Tibial nerve (tissue), 4 donors: ENCODE measurements at regions not wholly inside any gene's neighbourhood (a gene's known extent, or its start where the extent isn't known, plus 50 kb on each side); places are given as distances from the start of the nearest gene placed in this dataset.

Experiments used
- DNase-seq, 2 donors: peaks; one replicate each; pipeline ENCODE4 v3.0.0-alpha.2; 2019; ENCODE audit warnings: low spot score in 2 of 2
- H3K27ac ChIP-seq, 4 donors: fragments of 200-600 bp; sonication (generic) in 3 of 4; one replicate each; pipeline ENCODE4 v1.5.1; 2017 to 2019; ENCODE audit warnings: mild to moderate bottlenecking in 1 of 4
- H3K27me3 ChIP-seq, 2 donors: fragments of 200-600 bp; sonication (generic) in 1 of 2; one replicate each; pipeline versions ENCODE4 v1.5.1 to v1.6.0; 2017 to 2019
- H3K36me3 ChIP-seq, 3 donors: fragments of 200-600 bp; sonication (generic); one replicate each; pipeline ENCODE4 v1.5.1; 2018 to 2019
- H3K4me1 ChIP-seq, 4 donors: fragments of 200-600 bp; sonication (generic) in 3 of 4; one replicate each; pipeline ENCODE4 v1.5.1; 2017 to 2019
- H3K4me3 ChIP-seq, 4 donors: fragments of 200-600 bp; sonication (generic) in 3 of 4; one replicate each; pipeline ENCODE4 v1.5.1; 2017 to 2019; ENCODE audit warnings: mild to moderate bottlenecking in 1 of 4, moderate library complexity in 1 of 4
- H3K9me3 ChIP-seq, 4 donors: fragments of 200-600 bp; sonication (generic) in 3 of 4; one replicate each; pipeline ENCODE4 v1.5.1; 2017 to 2019
- CTCF ChIP-seq, 5 experiments: fragments of 200-600 bp in 3 of 5; fragments of 450-650 bp in 2 of 5; sonication (generic) in 3 of 5; IDR thresholded peaks; one replicate each; pipeline ENCODE4 v1.5.1; 2016 to 2019; ENCODE audit warnings: antibody characterized with exemption in 5 of 5, mild to moderate bottlenecking in 3 of 5, moderate library complexity in 2 of 5
- EP300 ChIP-seq, 2 donors: sonication (generic); formaldehyde crosslinking; IDR thresholded peaks; one replicate each; pipeline ENCODE4 v1.6.1; 2017; ENCODE audit warnings: antibody characterized with exemption in 2 of 2, mild to moderate bottlenecking in 1 of 2
- POLR2A ChIP-seq, 2 donors: fragments of 450-650 bp; IDR thresholded peaks; one replicate each; pipeline ENCODE4 v1.6.1; 2017; ENCODE audit warnings: antibody characterized with exemption in 2 of 2, mild to moderate bottlenecking in 2 of 2, moderate library complexity in 2 of 2
- WGBS, 2 donors: methylation state at CpG; one replicate each; pipeline ENCODE4 v1.1.5; 2018; 5-methylcytosine and 5-hydroxymethylcytosine counted together

GRCh38 chr4:177124349-177125064, 185.2 kb upstream of the NEIL3 start:
- no peaks in the 10 kb centered on the region for H3K27me3 ChIP-seq
- no peak for DNase-seq
- peaks cover 0 to 13% (median 3%) of the 10 kb centered on the region in 4 donors for H3K9me3 ChIP-seq
- no peaks in the 10 kb centered on the region for H3K36me3 ChIP-seq
- H3K4me1 ChIP-seq, result no peaks in the 10 kb centered on the region
- no peak overlapping the region for H3K4me3 ChIP-seq
- 66 to 67% methylated on average over 7 of the region's 7 CpGs for WGBS, 2 donors
- TF ChIP-seq POLR2A (IDR thresholded peaks at IDR 0.05), result no peak
- TF ChIP-seq EP300 (IDR thresholded peaks at IDR 0.05), result peak in 1 of 2 donors; percentile 10
- H3K27ac ChIP-seq, result peak overlapping the region in 1 of 4 donors; percentile 51

- Histone ChIP-seq H3K36me3 (no peaks in the 10 kb centered on the region), H3K27ac (no peak overlapping the region)
- 87 to 89% methylated on average over 3 of the region's 3 CpGs for WGBS, 2 donors
These were observed 184.0 kb upstream of the NEIL3 start for GRCh38 chr4:177125656-177126055.

GRCh38 chr4:177127658-177128057, 182.0 kb upstream of the NEIL3 start:
- no peak for DNase-seq
- H3K36me3 ChIP-seq, result no peaks in the 10 kb centered on the region
- no peaks in the 10 kb centered on the region for H3K27me3 ChIP-seq
- no peaks in the 10 kb centered on the region for H3K4me1 ChIP-seq
- no peak overlapping the region for H3K4me3 ChIP-seq
- no peak overlapping the region for H3K27ac ChIP-seq
- TF ChIP-seq CTCF (IDR thresholded peaks at IDR 0.05) (no peak), EP300 (IDR thresholded peaks at IDR 0.05) (no peak), POLR2A (IDR thresholded peaks at IDR 0.05) (no peak)
- peaks cover 0 to 18% (median 4%) of the 10 kb centered on the region in 4 donors for H3K9me3 ChIP-seq

More at GRCh38 chr4:177125656-177126055, 184.0 kb upstream of the NEIL3 start:
- Histone ChIP-seq H3K4me3 (no peak overlapping the region), H3K27me3 (no peaks in the 10 kb centered on the region), H3K4me1 (no peaks in the 10 kb centered on the region), H3K9me3 (peaks cover 0 to 20% (median 4%) of the 10 kb centered on the region in 4 donors)
- TF ChIP-seq CTCF (IDR thresholded peaks at IDR 0.05) (no peak), EP300 (IDR thresholded peaks at IDR 0.05) (no peak), POLR2A (IDR thresholded peaks at IDR 0.05) (no peak)
- DNase-seq, result no peak

GRCh38 chr4:177128306-177128705, 181.4 kb upstream of the NEIL3 start:
- H3K4me3 ChIP-seq, result no peak overlapping the region
- H3K9me3 ChIP-seq, result peaks cover 0 to 18% (median 4%) of the 10 kb centered on the region in 4 donors
- H3K4me1 ChIP-seq, result no peaks in the 10 kb centered on the region
- no peak overlapping the region for H3K27ac ChIP-seq
- DNase-seq, result no peak
- H3K27me3 ChIP-seq, result no peaks in the 10 kb centered on the region
- no peak for TF ChIP-seq POLR2A (IDR thresholded peaks at IDR 0.05)
- TF ChIP-seq CTCF (IDR thresholded peaks at IDR 0.05), result no peak
- TF ChIP-seq EP300 (IDR thresholded peaks at IDR 0.05), result no peak
- 70 to 73% methylated on average over 1 of the region's 1 CpG for WGBS, 2 donors
- H3K36me3 ChIP-seq, result no peaks in the 10 kb centered on the region

GRCh38 chr4:177131736-177132135, 177.9 kb upstream of the NEIL3 start:
- H3K27ac ChIP-seq, result no peak overlapping the region
- no peaks in the 10 kb centered on the region for H3K36me3 ChIP-seq
- TF ChIP-seq CTCF (IDR thresholded peaks at IDR 0.05), result no peak
- no peak for TF ChIP-seq POLR2A (IDR thresholded peaks at IDR 0.05)
- TF ChIP-seq EP300 (IDR thresholded peaks at IDR 0.05), result no peak
- H3K4me1 ChIP-seq, result no peaks in the 10 kb centered on the region
- peaks cover 0 to 18% (median 4%) of the 10 kb centered on the region in 4 donors for H3K9me3 ChIP-seq
- DNase-seq, result no peak
- no peaks in the 10 kb centered on the region for H3K27me3 ChIP-seq
- no peak overlapping the region for H3K4me3 ChIP-seq
